Activated T-cell treated with anti-CD3 and anti-CD28 coated beads, Interleukin-2, amount 50 U/mL, for 72 hours (primary cell): ENCODE measurements at regions not wholly inside any gene's neighbourhood (a gene's known extent, or its start where the extent isn't known, plus 50 kb on each side); places are given as distances from the start of the nearest gene placed in this dataset.

Source experiments
- ATAC-seq, 2 donors: fragments of 150-1000 bp; cut with Tn5 transposase; replicated peaks in 1 of 2; 2 replicates each; pipeline ENCODE4 v1.10.0; 2021; ENCODE audit warnings: moderate library complexity in 2 of 2, mild to moderate bottlenecking in 1 of 2
- DNase-seq, 2 donors: peaks; one replicate each; pipeline ENCODE4 v3.0.0; 2021 to 2022; ENCODE audit warnings: mixed read lengths in 1 of 2
- H3K27ac Mint-ChIP-seq: one replicate; pipeline ENCODE4 v1.8.0; 2022; ENCODE audit warnings: mild to moderate bottlenecking, moderate library complexity, mixed read lengths
- H3K27me3 Mint-ChIP-seq: one replicate; pipeline ENCODE4 v1.8.0; 2022; ENCODE audit warnings: low read depth, mixed read lengths
- H3K36me3 Mint-ChIP-seq, 2 donors: one replicate each; pipeline ENCODE4 v1.8.0; 2022; ENCODE audit warnings: mixed read lengths in 2 of 2, mild to moderate bottlenecking in 1 of 2; ENCODE audit not compliant: insufficient read depth in 2 of 2
- H3K4me1 Mint-ChIP-seq: one replicate; pipeline ENCODE4 v1.8.0; 2022; ENCODE audit warnings: low read depth, mixed read lengths
- H3K4me3 Mint-ChIP-seq, 2 donors: one replicate each; pipeline ENCODE4 v1.8.0; 2022; ENCODE audit warnings: mild to moderate bottlenecking in 2 of 2, mixed read lengths in 2 of 2, moderate library complexity in 2 of 2
- H3K9me3 Mint-ChIP-seq, 2 donors: one replicate each; pipeline ENCODE4 v1.8.0; 2022; ENCODE audit warnings: mixed read lengths in 2 of 2

GRCh38 chr11:27837895-27838563 is 137.8 kb upstream of the BDNF start:
- ATAC-seq: no peak

GRCh38 chr11:27830206-27830605 is 130.0 kb upstream of the BDNF start:
- Mint-ChIP-seq H3K4me3 (no peak overlapping the region), H3K27me3 (no peaks in the 10 kb centered on the region), H3K27ac (no peak overlapping the region), H3K4me1 (no peaks in the 10 kb centered on the region), H3K9me3 (no peaks in the 10 kb centered on the region), H3K36me3 (no peaks in the 10 kb centered on the region)
- ATAC-seq: no peak
- DNase-seq: no peak

More at GRCh38 chr11:27837895-27838563, 137.8 kb upstream of the BDNF start:
- H3K27ac Mint-ChIP-seq: no peak overlapping the region
- peaks cover 6% of the 10 kb centered on the region for H3K27me3 Mint-ChIP-seq
- H3K4me3 Mint-ChIP-seq: no peak overlapping the region
- H3K4me1 Mint-ChIP-seq: no peaks in the 10 kb centered on the region
- no peaks in the 10 kb centered on the region for H3K36me3 Mint-ChIP-seq
- H3K9me3 Mint-ChIP-seq: peaks cover 2% of the 10 kb centered on the region in 2 donors
- DNase-seq: no peak

GRCh38 chr11:27820249-27820648 is 120.0 kb upstream of the BDNF start:
- ATAC-seq (no peak), DNase-seq (no peak)
- H3K27ac Mint-ChIP-seq: no peak overlapping the region
- no peaks in the 10 kb centered on the region for H3K27me3 Mint-ChIP-seq
- H3K9me3 Mint-ChIP-seq: peaks cover 0 to 3% of the 10 kb centered on the region in 2 donors
- H3K36me3 Mint-ChIP-seq: no peaks in the 10 kb centered on the region
- no peaks in the 10 kb centered on the region for H3K4me1 Mint-ChIP-seq
- no peak overlapping the region for H3K4me3 Mint-ChIP-seq

- Mint-ChIP-seq H3K4me1 (no peaks in the 10 kb centered on the region), H3K4me3 (no peak overlapping the region), H3K36me3 (no peaks in the 10 kb centered on the region), H3K9me3 (peaks cover 0 to 3% of the 10 kb centered on the region in 2 donors), H3K27ac (no peak overlapping the region), H3K27me3 (no peaks in the 10 kb centered on the region)
- ATAC-seq (no peak), DNase-seq (no peak)
Measured at GRCh38 chr11:27816197-27816596, 115.9 kb upstream of the BDNF start.

GRCh38 chr11:27812341-27812740 is 112.1 kb upstream of the BDNF start:
- ATAC-seq (no peak), DNase-seq (no peak)
- no peak overlapping the region for H3K4me3 Mint-ChIP-seq
- H3K4me1 Mint-ChIP-seq: no peaks in the 10 kb centered on the region
- H3K9me3 Mint-ChIP-seq: peaks cover 2 to 4% of the 10 kb centered on the region in 2 donors
- no peaks in the 10 kb centered on the region for H3K36me3 Mint-ChIP-seq
- H3K27ac Mint-ChIP-seq: no peak overlapping the region
- H3K27me3 Mint-ChIP-seq: no peaks in the 10 kb centered on the region

GRCh38 chr11:27807596-27807995 is 107.3 kb upstream of the BDNF start:
- DNase-seq: no peak
- H3K27me3 Mint-ChIP-seq: no peaks in the 10 kb centered on the region
- no peak overlapping the region for H3K27ac Mint-ChIP-seq
- H3K9me3 Mint-ChIP-seq: peaks cover 4% of the 10 kb centered on the region in 2 donors
- H3K36me3 Mint-ChIP-seq: no peaks in the 10 kb centered on the region
- H3K4me3 Mint-ChIP-seq: no peak overlapping the region
- H3K4me1 Mint-ChIP-seq: no peaks in the 10 kb centered on the region
- ATAC-seq: no peak

- Mint-ChIP-seq H3K4me1 (no peaks in the 10 kb centered on the region), H3K4me3 (no peak overlapping the region), H3K27me3 (no peaks in the 10 kb centered on the region), H3K27ac (no peak overlapping the region), H3K9me3 (peaks cover 4% of the 10 kb centered on the region in 2 donors), H3K36me3 (no peaks in the 10 kb centered on the region)
- no peak for ATAC-seq
- no peak for DNase-seq
Measured at GRCh38 chr11:27806122-27806521, 105.9 kb upstream of the BDNF start.

GRCh38 chr11:27795955-27796861 is 96.0 kb upstream of the BDNF start:
- Mint-ChIP-seq H3K27ac (no peak overlapping the region), H3K4me1 (no peaks in the 10 kb centered on the region), H3K4me3 (no peak overlapping the region), H3K36me3 (no peaks in the 10 kb centered on the region), H3K9me3 (peaks cover 2 to 3% of the 10 kb centered on the region in 2 donors), H3K27me3 (no peaks in the 10 kb centered on the region)
- ATAC-seq (no peak), DNase-seq (no peak)

- Mint-ChIP-seq H3K27me3 (no peaks in the 10 kb centered on the region), H3K27ac (no peak overlapping the region), H3K36me3 (no peaks in the 10 kb centered on the region), H3K4me3 (no peak overlapping the region), H3K4me1 (no peaks in the 10 kb centered on the region), H3K9me3 (peaks cover 2 to 4% of the 10 kb centered on the region in 2 donors)
- ATAC-seq (no peak), DNase-seq (no peak)
Measured at GRCh38 chr11:27786864-27787263, 86.6 kb upstream of the BDNF start.

GRCh38 chr11:27786331-27786730 is 86.1 kb upstream of the BDNF start:
- H3K27ac Mint-ChIP-seq: no peak overlapping the region
- H3K4me1 Mint-ChIP-seq: no peaks in the 10 kb centered on the region
- DNase-seq: no peak
- no peak overlapping the region for H3K4me3 Mint-ChIP-seq
- H3K9me3 Mint-ChIP-seq: peaks cover 2 to 4% of the 10 kb centered on the region in 2 donors
- H3K27me3 Mint-ChIP-seq: no peaks in the 10 kb centered on the region
- H3K36me3 Mint-ChIP-seq: no peaks in the 10 kb centered on the region
- ATAC-seq: no peak

- peaks cover 6 to 10% of the 10 kb centered on the region in 2 donors for H3K9me3 Mint-ChIP-seq
- no peaks in the 10 kb centered on the region for H3K36me3 Mint-ChIP-seq
- H3K27ac Mint-ChIP-seq: no peak overlapping the region
- DNase-seq: no peak
- ATAC-seq: no peak
- H3K4me1 Mint-ChIP-seq: no peaks in the 10 kb centered on the region
- H3K27me3 Mint-ChIP-seq: no peaks in the 10 kb centered on the region
- no peak overlapping the region for H3K4me3 Mint-ChIP-seq
Measured at GRCh38 chr11:27783701-27784355, 83.6 kb upstream of the BDNF start.

GRCh38 chr11:27777033-27777432 is 76.8 kb upstream of the BDNF start:
- no peaks in the 10 kb centered on the region for H3K36me3 Mint-ChIP-seq
- H3K27ac Mint-ChIP-seq: no peak overlapping the region
- no peaks in the 10 kb centered on the region for H3K4me1 Mint-ChIP-seq
- ATAC-seq (no peak), DNase-seq (no peak)
- no peaks in the 10 kb centered on the region for H3K27me3 Mint-ChIP-seq
- H3K4me3 Mint-ChIP-seq: no peak overlapping the region
- H3K9me3 Mint-ChIP-seq: peaks cover 4 to 9% of the 10 kb centered on the region in 2 donors

GRCh38 chr11:27773884-27774283 is 73.6 kb upstream of the BDNF start:
- Mint-ChIP-seq H3K27ac (no peak overlapping the region), H3K9me3 (peaks cover 0 to 2% of the 10 kb centered on the region in 2 donors), H3K36me3 (no peaks in the 10 kb centered on the region), H3K4me3 (no peak overlapping the region), H3K4me1 (no peaks in the 10 kb centered on the region), H3K27me3 (no peaks in the 10 kb centered on the region)
- ATAC-seq (no peak), DNase-seq (no peak)
